HG03139 (cell line): ENCODE measurements at regions not wholly inside any gene's neighbourhood (a gene's known extent, or its start where the extent isn't known, plus 50 kb on each side); places are given as distances from the start of the nearest gene placed in this dataset.

ENCODE experiments used
- ATAC-seq: cut with Tn5 transposase; IDR thresholded peaks from one replicate; pipeline ENCODE4 v1.9.1; 2021; ENCODE audit not compliant: unreplicated experiment

- ATAC-seq: no peak
Measured at GRCh38 chr5:9863486-9863885, 233.3 kb upstream of the TAS2R1 start.

- no peak for ATAC-seq
Measured at GRCh38 chr5:9861666-9862256, 231.6 kb upstream of the TAS2R1 start.

GRCh38 chr5:9859808-9860207 lies 229.7 kb upstream of the TAS2R1 start:
- ATAC-seq: no peak

- no peak for ATAC-seq
Measured at GRCh38 chr5:9858043-9858442, 227.9 kb upstream of the TAS2R1 start.

DNA sequence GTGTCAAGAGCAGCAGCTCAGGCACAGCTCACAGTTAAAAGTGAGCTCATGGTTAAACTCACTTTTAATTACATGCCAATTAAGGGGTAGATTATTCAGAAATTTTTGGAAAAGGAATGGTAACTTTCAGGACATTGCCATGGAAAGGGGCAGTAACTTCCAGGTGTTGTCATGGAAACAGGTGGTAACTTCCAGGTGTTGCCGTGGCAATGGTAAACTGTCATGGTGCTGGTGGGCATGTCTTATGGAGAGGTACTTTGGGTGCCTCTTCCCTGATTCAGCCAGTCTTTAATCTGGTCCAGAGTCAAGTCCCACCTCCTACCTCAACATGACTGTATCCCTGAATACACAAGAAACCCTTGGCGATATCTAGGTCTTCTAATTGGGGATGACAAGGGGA lies 223.2 kb upstream of the TAS2R1 start:
- no peak for ATAC-seq

DNA sequence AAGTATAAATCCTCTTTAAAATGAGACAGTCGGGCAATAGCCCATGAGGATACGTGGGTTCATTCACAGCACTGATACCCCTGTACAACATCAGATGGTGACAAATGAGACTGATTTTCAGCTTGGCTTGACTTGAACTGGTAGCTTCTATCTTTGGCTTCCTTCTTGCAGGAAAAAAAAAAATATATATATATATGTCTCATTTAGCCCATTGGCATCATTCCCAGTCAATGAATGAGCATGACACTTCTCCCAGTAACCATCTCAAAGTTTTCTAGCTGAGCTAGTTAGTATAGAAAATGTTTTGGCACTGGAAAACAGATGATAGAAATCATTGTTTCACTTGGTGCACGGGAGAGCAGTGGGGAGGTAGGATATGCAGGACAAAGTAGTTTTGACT lies 222.5 kb upstream of the TAS2R1 start:
- ATAC-seq: no peak

GRCh38 chr5:9851458-9851857 lies 221.3 kb upstream of the TAS2R1 start:
- ATAC-seq: no peak

DNA sequence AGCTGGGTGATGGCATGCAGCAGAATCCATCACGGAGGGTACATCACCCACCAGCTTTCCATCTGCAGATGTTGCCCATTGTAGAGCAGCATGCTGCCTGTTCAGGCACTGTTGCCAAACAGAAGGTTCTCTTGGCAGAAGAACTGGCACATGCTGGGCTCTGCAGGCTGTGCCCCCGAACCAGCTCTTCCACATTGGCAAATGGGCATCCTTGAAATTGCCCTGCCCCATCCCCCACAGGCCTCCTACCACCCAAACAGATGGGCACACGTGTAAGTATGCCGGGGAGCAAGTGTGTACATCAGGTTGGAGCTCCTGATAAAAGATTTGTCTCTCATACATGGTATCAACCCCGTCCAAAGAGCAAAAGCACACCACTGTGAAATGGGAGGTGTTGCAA lies 220.3 kb upstream of the TAS2R1 start:
- no peak for ATAC-seq

DNA sequence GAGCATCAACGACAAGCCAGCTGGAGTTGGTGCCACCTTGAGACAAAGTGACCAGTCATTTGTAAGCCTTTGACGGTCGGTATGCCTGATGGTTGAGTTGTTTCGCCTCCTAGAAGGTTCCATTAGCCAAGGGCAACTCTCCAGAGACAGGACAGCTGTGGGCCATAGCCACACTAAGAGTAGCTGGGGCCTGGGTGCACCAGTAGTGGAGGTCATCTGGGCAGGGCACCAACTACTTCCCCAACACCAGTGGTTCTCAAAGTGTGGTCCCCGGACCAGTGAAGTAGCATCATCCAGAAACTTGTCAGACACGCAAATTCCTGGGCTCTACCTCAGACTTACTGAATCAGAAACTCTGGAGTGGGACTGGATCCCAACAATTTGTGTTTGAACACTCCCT lies 217.5 kb upstream of the TAS2R1 start:
- no peak for ATAC-seq

GRCh38 chr5:9845185-9845584 lies 215.0 kb upstream of the TAS2R1 start:
- no peak for ATAC-seq

DNA sequence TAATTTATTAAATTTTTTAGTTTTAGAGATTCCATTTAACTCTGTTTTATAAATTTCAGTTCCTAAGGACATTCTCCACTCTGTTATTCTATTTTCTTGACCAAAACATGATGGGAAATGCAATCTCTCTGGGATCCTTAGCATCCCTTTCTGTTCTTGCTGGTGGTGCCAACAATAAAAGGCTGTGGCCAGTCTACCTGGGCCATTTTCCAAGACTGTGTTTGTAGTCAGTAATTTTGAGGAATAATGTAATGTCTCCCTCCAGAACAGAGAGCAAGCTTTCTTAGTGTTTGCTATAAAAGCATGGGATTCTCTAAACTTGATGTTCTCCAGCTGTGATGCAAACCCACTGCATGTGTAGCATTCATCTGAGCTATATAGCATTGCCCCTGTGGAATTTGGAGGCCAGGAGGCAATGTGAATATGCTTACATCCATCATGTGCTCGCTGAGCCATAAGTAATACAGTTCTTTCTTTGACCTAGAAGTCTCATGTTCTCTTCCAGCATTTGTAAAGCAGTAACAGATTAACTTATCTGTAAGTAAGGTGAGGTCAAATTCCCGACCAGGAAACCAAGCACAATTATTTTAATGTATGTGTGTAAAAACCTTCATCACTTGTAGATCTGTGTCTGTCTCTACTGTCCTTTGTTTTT lies 211.5 kb upstream of the TAS2R1 start:
- no peak for ATAC-seq

DNA sequence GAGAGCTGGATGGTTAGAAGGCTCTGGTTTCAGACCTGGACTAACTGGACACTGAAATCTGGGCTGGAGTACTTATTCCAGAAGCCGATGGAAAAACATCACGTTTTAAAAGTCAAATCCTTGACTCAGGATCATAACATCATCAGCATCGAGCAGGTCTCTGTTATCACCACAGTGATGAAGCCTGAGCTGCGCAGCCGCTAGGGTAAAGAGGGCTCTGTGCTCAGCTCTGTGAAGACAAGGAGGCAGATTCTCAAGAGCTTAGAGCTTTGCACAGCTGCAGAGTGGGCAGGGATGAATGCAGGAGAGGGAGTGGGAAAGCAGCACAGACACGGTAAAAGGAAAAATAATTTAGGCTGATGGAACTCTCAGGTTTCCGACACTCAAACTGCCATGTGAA lies 208.8 kb upstream of the TAS2R1 start:
- no peak for ATAC-seq

GRCh38 chr5:9834871-9835770 lies 205.0 kb upstream of the TAS2R1 start:
- no peak for ATAC-seq

DNA sequence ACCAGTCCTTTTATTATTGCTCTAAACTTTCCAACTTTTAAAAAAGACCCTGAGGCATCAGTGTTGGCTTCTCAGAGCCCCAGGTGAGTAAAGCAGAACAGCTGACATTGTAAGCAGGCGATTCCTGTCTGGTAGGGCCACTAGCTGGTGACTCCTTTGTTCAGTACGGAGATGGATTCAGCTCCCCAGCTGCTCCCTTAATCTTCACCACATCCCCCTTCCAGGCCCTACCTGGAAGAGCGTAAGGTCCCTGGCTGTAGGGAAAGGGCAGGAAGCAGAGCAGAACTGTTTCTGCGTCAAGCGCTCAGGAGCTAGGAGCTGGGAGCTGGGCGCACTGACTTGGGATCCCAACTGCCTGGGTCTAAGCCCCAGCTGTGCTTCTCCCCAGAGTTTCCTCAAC lies 203.7 kb upstream of the TAS2R1 start:
- ATAC-seq: no peak

DNA sequence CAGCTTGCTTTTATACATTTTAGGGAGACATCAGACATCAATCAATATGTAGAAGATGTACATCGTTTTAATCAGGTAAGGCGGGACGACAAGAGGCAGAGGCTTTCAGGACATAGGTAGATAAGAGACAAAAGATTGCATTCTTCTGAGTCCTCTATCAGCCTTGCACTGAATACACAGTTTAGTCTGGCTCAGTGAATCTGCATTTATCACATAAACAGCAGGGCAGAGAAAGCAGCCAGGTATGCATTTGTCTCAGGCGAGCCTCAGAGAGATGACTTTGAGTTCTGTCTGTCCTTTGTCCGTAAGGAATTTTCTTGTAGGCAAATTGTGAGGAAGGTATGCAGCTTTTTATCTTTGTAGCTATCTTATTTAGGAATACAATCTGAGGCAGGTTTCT lies 202.8 kb upstream of the TAS2R1 start:
- no peak for ATAC-seq

DNA sequence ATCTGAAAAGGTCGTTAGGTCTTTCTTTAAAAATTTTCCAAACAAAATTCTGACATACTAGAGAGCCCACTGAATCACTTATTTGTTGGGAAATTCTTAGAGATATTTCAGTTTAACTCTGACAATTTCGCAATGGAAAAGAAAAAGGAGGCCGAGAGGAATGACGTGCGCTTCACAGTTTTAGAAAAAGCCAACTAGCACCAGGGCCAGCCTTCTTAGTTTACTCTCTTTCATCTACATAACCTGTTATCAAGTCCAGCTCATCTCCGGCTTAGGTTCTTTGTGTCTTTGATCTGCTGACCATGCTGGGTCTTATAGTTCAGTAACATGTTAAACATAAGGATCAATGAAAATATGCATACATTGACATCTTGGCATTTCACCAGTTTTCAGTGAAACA lies 201.7 kb upstream of the TAS2R1 start:
- ATAC-seq: no peak

GRCh38 chr5:9830184-9830583 lies 200.0 kb upstream of the TAS2R1 start:
- no peak for ATAC-seq

DNA sequence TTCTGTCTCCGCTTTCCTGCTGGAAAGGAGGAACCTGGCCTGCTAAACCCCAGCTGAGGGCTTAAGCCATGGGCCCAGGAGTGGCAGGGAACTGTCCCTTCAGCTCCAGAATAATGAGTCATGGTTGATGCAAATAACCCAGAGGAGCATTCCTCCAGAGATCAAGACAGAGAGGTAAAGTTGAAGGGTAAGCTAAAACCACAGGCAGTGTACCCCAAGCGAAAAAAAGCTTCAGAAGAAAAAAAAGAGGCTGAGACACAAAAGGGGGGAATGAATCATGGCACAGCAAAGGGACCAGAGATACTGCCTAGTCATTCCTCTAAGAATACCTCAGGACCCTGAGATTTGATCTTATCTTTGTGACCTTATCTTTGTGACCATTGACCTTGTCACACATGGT lies 199.5 kb upstream of the TAS2R1 start:
- ATAC-seq: no peak

- ATAC-seq: no peak
Measured at GRCh38 chr5:9820691-9821449, 190.7 kb upstream of the TAS2R1 start.

- ATAC-seq: no peak
Measured at GRCh38 chr5:9818340-9818845, 188.2 kb upstream of the TAS2R1 start.

GRCh38 chr5:9817819-9818218 lies 187.7 kb upstream of the TAS2R1 start:
- ATAC-seq: no peak
